Ishikawa (cell line): ENCODE measurements at regions not wholly inside any gene's neighbourhood (a gene's known extent, or its start where the extent isn't known, plus 50 kb on each side); places are given as distances from the start of the nearest gene placed in this dataset.

Experiments
- CEBPB ChIP-seq: IDR thresholded peaks from 2 replicates; pipeline ENCODE4 v1.6.1; 2012
- CREB1 ChIP-seq: IDR thresholded peaks from 2 replicates; pipeline ENCODE4 v1.6.1; 2012; ENCODE audit warnings: low read depth
- EGR1 ChIP-seq: IDR thresholded peaks from 2 replicates; pipeline ENCODE4 v1.6.1; 2012
- EP300 ChIP-seq: IDR thresholded peaks from 2 replicates; pipeline ENCODE4 v1.6.1; 2012; ENCODE audit warnings: borderline replicate concordance
- FOXM1 ChIP-seq: IDR thresholded peaks from 2 replicates; pipeline ENCODE4 v1.6.1; 2012; ENCODE audit warnings: low read depth, borderline replicate concordance
- MAX ChIP-seq: IDR thresholded peaks from 2 replicates; pipeline ENCODE4 v1.6.1; 2012
- NFIC ChIP-seq: IDR thresholded peaks from 2 replicates; pipeline ENCODE4 v1.6.1; 2012
- RAD21 ChIP-seq: IDR thresholded peaks from 2 replicates; pipeline ENCODE4 v1.6.1; 2012; ENCODE audit warnings: low read depth
- REST ChIP-seq: IDR thresholded peaks from 2 replicates; pipeline ENCODE4 v1.6.1; 2012; ENCODE audit warnings: low read depth, mild to moderate bottlenecking
- TAF1 ChIP-seq: IDR thresholded peaks from 2 replicates; pipeline ENCODE4 v1.6.1; 2012; ENCODE audit warnings: low read depth, mild to moderate bottlenecking
- TCF12 ChIP-seq: IDR thresholded peaks from 2 replicates; pipeline ENCODE4 v1.6.1; 2012; ENCODE audit warnings: low read depth
- TEAD4 ChIP-seq: IDR thresholded peaks from 2 replicates; pipeline ENCODE4 v1.6.1; 2012
- USF1 ChIP-seq: IDR thresholded peaks from 2 replicates; pipeline ENCODE4 v1.6.1; 2012
- YY1 ChIP-seq: IDR thresholded peaks from 2 replicates; pipeline ENCODE4 v1.6.1; 2012; ENCODE audit warnings: low read depth
- ZBTB7A ChIP-seq: IDR thresholded peaks from 2 replicates; pipeline ENCODE4 v1.6.1; 2012; ENCODE audit warnings: low read depth

GRCh38 chr3:117266806-117267205, 557.2 kb downstream of the TUSC7 start:
- TF ChIP-seq YY1 (no peak), NFIC (no peak), RAD21 (no peak), TAF1 (no peak), CREB1 (no peak), EGR1 (no peak)

GRCh38 chr3:117268318-117268717, 558.7 kb downstream of the TUSC7 start:
- TF ChIP-seq REST = no peak
- TF ChIP-seq TCF12 = no peak
- TF ChIP-seq YY1 = no peak

GRCh38 chr3:117272274-117272673, 562.7 kb downstream of the TUSC7 start:
- TF ChIP-seq EP300 (no peak), ZBTB7A (no peak), MAX (no peak), TCF12 (no peak), FOXM1 (no peak), TAF1 (no peak), REST (no peak), NFIC (no peak), TEAD4 (no peak)

- TF ChIP-seq REST (no peak), CREB1 (no peak), MAX (no peak), USF1 (no peak), TAF1 (no peak), YY1 (no peak), NFIC (no peak), FOXM1 (no peak), CEBPB (no peak)
Measured at GRCh38 chr3:117272876-117273523, 563.4 kb downstream of the TUSC7 start.

- no peak for TF ChIP-seq NFIC
- no peak for TF ChIP-seq ZBTB7A
- no peak for TF ChIP-seq TEAD4
- no peak for TF ChIP-seq YY1
- TF ChIP-seq EP300 = no peak
- TF ChIP-seq TCF12 = no peak
- TF ChIP-seq MAX = no peak
- TF ChIP-seq RAD21 = no peak
- TF ChIP-seq TAF1 = no peak
Measured at GRCh38 chr3:117277816-117278215, 568.2 kb downstream of the TUSC7 start.
